ENCODE measurements at regions not wholly inside any gene's neighbourhood (a gene's known extent, or its start where the extent isn't known, plus 50 kb on each side); places are given as distances from the start of the nearest gene placed in this dataset.

DNA sequence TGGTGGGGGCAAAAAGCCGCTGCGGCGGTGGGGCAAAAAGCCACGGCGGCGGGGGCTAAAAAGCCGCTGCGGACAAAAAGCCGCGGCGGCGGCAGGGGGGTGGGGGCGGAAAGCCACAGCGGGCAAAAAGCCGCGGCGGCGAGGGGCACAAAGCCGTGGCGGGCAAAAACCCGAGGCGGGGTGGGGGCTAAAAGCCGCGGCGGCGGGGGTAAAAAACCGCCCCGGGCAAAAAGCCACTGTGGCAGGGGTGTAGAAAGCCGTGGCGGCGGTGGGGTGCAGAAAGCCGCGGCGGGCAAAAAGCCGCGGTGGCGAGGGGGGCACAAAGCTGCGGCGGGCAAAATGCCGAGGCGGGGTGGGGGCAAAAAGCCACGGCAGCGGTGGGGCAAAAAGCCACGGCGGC lies 3901.8 kb downstream of the SRGAP2C start:
- Mint-ChIP-seq H3K4me1 (no peaks in the 10 kb centered on the region), H3K4me3 (no peak overlapping the region), H3K27ac (no peak overlapping the region), H3K27me3 (ENCODE audit: low read depth in 2 of 2) (no peaks in the 10 kb centered on the region), H3K9me3 (peaks cover 26 to 40% of the 10 kb centered on the region in 2 donors), H3K36me3 (peaks cover 35% of the 10 kb centered on the region)
- Histone ChIP-seq H3K27ac (ENCODE audit: low read length) (no peak overlapping the region), H3K4me3 (ENCODE audit: low read length) (no peak overlapping the region), H3K36me3 (ENCODE audit: control insufficient read depth, insufficient read depth, low read length) (no peaks in the 10 kb centered on the region), H3K4me1 (ENCODE audit: control insufficient read depth, insufficient read depth, low read length) (no peaks in the 10 kb centered on the region), H3K9me3 (ENCODE audit: control insufficient read depth, insufficient read depth, low read length) (no peaks in the 10 kb centered on the region), H3K27me3 (ENCODE audit: control insufficient read depth, insufficient read depth, low read length) (no peaks in the 10 kb centered on the region)
- intact Hi-C loops (cut with micrococcal nuclease) = no loop called here
- no peak for DNase-seq
- no peak for TF ChIP-seq CTCF (IDR thresholded peaks at IDR 0.05)
- no peak for ATAC-seq
- WGBS (ENCODE audit: insufficient coverage) = 61% methylated on average over 45 of the region's 45 CpGs

DNA sequence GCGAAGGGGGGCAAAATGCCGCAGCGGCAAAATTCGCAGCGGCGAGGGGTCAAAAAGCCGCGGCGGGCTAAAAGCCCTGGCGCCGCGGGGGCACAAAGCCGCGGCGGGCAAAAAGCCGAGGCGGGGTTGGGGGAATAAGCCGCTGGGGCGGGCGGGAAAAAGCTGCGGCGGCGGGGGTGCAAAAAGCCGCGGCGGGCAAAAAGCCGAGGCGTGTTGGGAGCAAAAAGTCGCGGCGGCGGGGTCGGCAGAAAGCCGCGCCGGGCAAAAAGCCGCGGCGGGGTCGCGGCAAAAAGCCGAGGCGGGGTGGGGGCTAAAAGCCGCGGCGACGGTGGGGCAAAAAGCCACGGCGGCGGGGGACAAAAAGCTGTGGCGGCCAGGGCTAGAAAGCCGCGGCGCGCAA lies 3902.5 kb downstream of the SRGAP2C start:
- Mint-ChIP-seq H3K36me3 (peaks cover 31% of the 10 kb centered on the region), H3K4me1 (no peaks in the 10 kb centered on the region), H3K27me3 (ENCODE audit: low read depth in 2 of 2) (no peaks in the 10 kb centered on the region), H3K4me3 (no peak overlapping the region), H3K9me3 (peaks cover 22 to 36% of the 10 kb centered on the region in 2 donors), H3K27ac (no peak overlapping the region)
- no peak for DNase-seq
- Histone ChIP-seq H3K36me3 (ENCODE audit: control insufficient read depth, insufficient read depth, low read length) (no peaks in the 10 kb centered on the region), H3K4me1 (ENCODE audit: control insufficient read depth, insufficient read depth, low read length) (no peaks in the 10 kb centered on the region), H3K9me3 (ENCODE audit: control insufficient read depth, insufficient read depth, low read length) (no peaks in the 10 kb centered on the region), H3K27me3 (ENCODE audit: control insufficient read depth, insufficient read depth, low read length) (no peaks in the 10 kb centered on the region), H3K27ac (ENCODE audit: low read length) (no peak overlapping the region), H3K4me3 (ENCODE audit: low read length) (no peak overlapping the region)
- 57% methylated on average over 55 of the region's 55 CpGs for WGBS (ENCODE audit: insufficient coverage)
- intact Hi-C loops (cut with micrococcal nuclease) = no loop called here
- TF ChIP-seq CTCF (IDR thresholded peaks at IDR 0.05) = no peak
- no peak for ATAC-seq

- Histone ChIP-seq H3K27ac (ENCODE audit: low read length) (no peak overlapping the region), H3K4me1 (ENCODE audit: control insufficient read depth, insufficient read depth, low read length) (no peaks in the 10 kb centered on the region), H3K4me3 (ENCODE audit: low read length) (no peak overlapping the region), H3K27me3 (ENCODE audit: control insufficient read depth, insufficient read depth, low read length) (no peaks in the 10 kb centered on the region), H3K36me3 (ENCODE audit: control insufficient read depth, insufficient read depth, low read length) (no peaks in the 10 kb centered on the region), H3K9me3 (ENCODE audit: control insufficient read depth, insufficient read depth, low read length) (no peaks in the 10 kb centered on the region)
- no peak overlapping the region for H3K27ac Mint-ChIP-seq
- no peaks in the 10 kb centered on the region for H3K27me3 Mint-ChIP-seq (ENCODE audit: low read depth in 2 of 2)
- DNase-seq (no peak), ATAC-seq (no peak)
- 48% methylated on average over 41 of the region's 41 CpGs for WGBS (ENCODE audit: insufficient coverage)
- H3K4me1 Mint-ChIP-seq = no peaks in the 10 kb centered on the region
- H3K36me3 Mint-ChIP-seq = peaks cover 27% of the 10 kb centered on the region
- TF ChIP-seq CTCF (IDR thresholded peaks at IDR 0.05) = no peak
- peaks cover 21 to 32% of the 10 kb centered on the region in 2 donors for H3K9me3 Mint-ChIP-seq
- intact Hi-C loops (cut with micrococcal nuclease) = no loop called here
- no peak overlapping the region for H3K4me3 Mint-ChIP-seq
Observed at GRCh38 chr1:125087691-125088090, 3902.9 kb downstream of the SRGAP2C start.

GRCh38 chr1:125118147-125118993 lies 3933.6 kb downstream of the SRGAP2C start:
- Histone ChIP-seq H3K27ac (ENCODE audit: low read length) (no peak overlapping the region), H3K27me3 (ENCODE audit: control insufficient read depth, insufficient read depth, low read length) (no peaks in the 10 kb centered on the region), H3K9me3 (ENCODE audit: control insufficient read depth, insufficient read depth, low read length) (peaks cover 22% of the 10 kb centered on the region), H3K36me3 (ENCODE audit: control insufficient read depth, insufficient read depth, low read length) (no peaks in the 10 kb centered on the region), H3K4me3 (ENCODE audit: low read length) (no peak overlapping the region), H3K4me1 (ENCODE audit: control insufficient read depth, insufficient read depth, low read length) (no peaks in the 10 kb centered on the region)
- 64% methylated on average over 93 of the region's 93 CpGs for WGBS (ENCODE audit: insufficient coverage)
- peaks cover 5 to 13% of the 10 kb centered on the region in 2 donors for H3K9me3 Mint-ChIP-seq
- H3K4me1 Mint-ChIP-seq = no peaks in the 10 kb centered on the region
- TF ChIP-seq CTCF (IDR thresholded peaks at IDR 0.05) = no peak
- DNase-seq = no peak
- no peak for ATAC-seq
- no peaks in the 10 kb centered on the region for H3K36me3 Mint-ChIP-seq
- no peak overlapping the region for H3K4me3 Mint-ChIP-seq
- H3K27me3 Mint-ChIP-seq (ENCODE audit: low read depth in 2 of 2) = no peaks in the 10 kb centered on the region
- no peak overlapping the region for H3K27ac Mint-ChIP-seq
- intact Hi-C loops (cut with micrococcal nuclease) = no loop called here

Measured in natural killer cell (primary cell).